GM23338 (cell line): ENCODE measurements at regions not wholly inside any gene's neighbourhood (a gene's known extent, or its start where the extent isn't known, plus 50 kb on each side); places are given as distances from the start of the nearest gene placed in this dataset.

ENCODE experiments used
- ATAC-seq: fragments of 200-7000 bp; cut with Tn5 transposase; 3 replicates; pipeline ENCODE4 v1.9.1; 2020
- DNase-seq: peaks from one replicate; pipeline ENCODE4 v3.0.0-alpha.2; 2015; ENCODE audit warnings: low spot score
- H2AFZ ChIP-seq: fragments of 200-600 bp; sonication (generic); 2 replicates; pipeline ENCODE4 v1.8.0; 2016; ENCODE audit warnings: antibody characterized with exemption, mild to moderate bottlenecking, moderate library complexity
- H3F3A ChIP-seq: fragments of 200-600 bp; sonication (generic); replicated peaks from 2 replicates; pipeline ENCODE4 v1.8.0; 2017; ENCODE audit warnings: antibody characterized with exemption, mixed run types, low read depth
- H3K27ac ChIP-seq: fragments of 200-600 bp; sonication (generic); 2 replicates; pipeline ENCODE4 v1.6.1; 2016; ENCODE audit warnings: low read depth
- H3K27me3 ChIP-seq: fragments of 200-600 bp; sonication (generic); 2 replicates; pipeline ENCODE4 v1.8.0; 2016; ENCODE audit warnings: mild to moderate bottlenecking, mixed run types, moderate library complexity; ENCODE audit not compliant: insufficient read depth
- H3K36me3 ChIP-seq: fragments of 200-600 bp; sonication (generic); 2 replicates; pipeline ENCODE4 v1.8.0; 2016; ENCODE audit warnings: mild to moderate bottlenecking; ENCODE audit not compliant: insufficient read depth
- H3K4me1 ChIP-seq: fragments of 200-600 bp; sonication (generic); 2 replicates; pipeline ENCODE4 v1.8.0; 2016; ENCODE audit warnings: mild to moderate bottlenecking, moderate library complexity; ENCODE audit not compliant: insufficient read depth
- H3K4me2 ChIP-seq: fragments of 200-600 bp; sonication (generic); 2 replicates; pipeline ENCODE4 v1.7.1; 2017; ENCODE audit warnings: mixed run types
- H3K4me3 ChIP-seq: fragments of 200-600 bp; sonication (generic); 2 replicates; pipeline ENCODE4 v1.6.1; 2016; ENCODE audit warnings: mixed run types
- H3K79me2 ChIP-seq: fragments of 200-600 bp; sonication (generic); replicated peaks from 2 replicates; pipeline ENCODE4 v1.8.0; 2017; ENCODE audit warnings: mild to moderate bottlenecking; ENCODE audit not compliant: insufficient read depth
- H3K9me2 ChIP-seq: fragments of 200-600 bp; sonication (generic); 2 replicates; pipeline ENCODE4 v1.8.0; 2017; ENCODE audit not compliant: insufficient read depth
- H4K20me1 ChIP-seq: fragments of 200-600 bp; sonication (generic); replicated peaks from 2 replicates; pipeline ENCODE4 v1.8.0; 2017; ENCODE audit warnings: mild to moderate bottlenecking; ENCODE audit not compliant: insufficient read depth
- H3K27ac Mint-ChIP-seq: 2 replicates; pipeline ENCODE4 v1.8.0; 2020; ENCODE audit warnings: inconsistent platforms, mild to moderate bottlenecking, moderate library complexity, mixed read lengths
- H3K27me3 Mint-ChIP-seq: 3 replicates; pipeline ENCODE4 v1.8.0; 2022; ENCODE audit warnings: low read depth, mild to moderate bottlenecking, moderate library complexity, mixed read lengths, inconsistent platforms; ENCODE audit not compliant: insufficient read depth, poor library complexity
- H3K36me3 Mint-ChIP-seq: 3 replicates; pipeline ENCODE4 v1.8.0; 2021; ENCODE audit warnings: low read depth, mild to moderate bottlenecking, inconsistent platforms, moderate library complexity, mixed read lengths
- H3K4me1 Mint-ChIP-seq: 3 replicates; pipeline ENCODE4 v1.8.0; 2020; ENCODE audit warnings: mild to moderate bottlenecking, inconsistent platforms, mixed read lengths
- H3K4me3 Mint-ChIP-seq: 3 replicates; pipeline ENCODE4 v1.8.0; 2021; ENCODE audit warnings: moderate library complexity, mild to moderate bottlenecking, inconsistent platforms, mixed read lengths
- H3K9me3 Mint-ChIP-seq: 3 replicates; pipeline ENCODE4 v1.8.0; 2020; ENCODE audit warnings: moderate library complexity, mild to moderate bottlenecking, inconsistent platforms, mixed read lengths
- CREB1 ChIP-seq: fragments of 250-450 bp; sonication (Bioruptor Pico); IDR thresholded peaks from 2 replicates; pipeline ENCODE4 v1.5.0; 2020; ENCODE audit warnings: low read depth, mild to moderate bottlenecking, moderate library complexity
- CTCF ChIP-seq, 2 experiments: fragments of 200-600 bp in 1 of 2; sonication (generic) in 1 of 2; conservative IDR thresholded peaks; 2 replicates each; pipeline versions ENCODE4 v1.5.1 to v1.6.1; 2016 to 2017; ENCODE audit warnings: antibody characterized with exemption in 2 of 2, low read depth in 2 of 2, mild to moderate bottlenecking in 2 of 2, moderate library complexity in 1 of 2
- ETS1 ChIP-seq: IDR thresholded peaks from 2 replicates; pipeline ENCODE4 v1.6.1; 2016; ENCODE audit warnings: antibody characterized with exemption
- EZH2 ChIP-seq: fragments of 200-600 bp; sonication (generic); IDR thresholded peaks from one replicate; pipeline ENCODE4 v1.8.0; 2017; ENCODE audit warnings: antibody characterized with exemption, mild to moderate bottlenecking, low read depth; ENCODE audit not compliant: unreplicated experiment
- EZH2phosphoT487 ChIP-seq: fragments of 200-600 bp; sonication (generic); IDR thresholded peaks from one replicate; pipeline ENCODE4 v1.8.1; 2018; ENCODE audit warnings: antibody characterized with exemption; ENCODE audit not compliant: unreplicated experiment
- JUNB ChIP-seq: IDR thresholded peaks from one replicate; pipeline ENCODE4 v1.6.1; 2016; ENCODE audit warnings: antibody characterized with exemption; ENCODE audit not compliant: unreplicated experiment
- NANOG ChIP-seq: IDR thresholded peaks from 2 replicates; pipeline ENCODE4 v1.6.1; 2016; ENCODE audit warnings: antibody characterized with exemption, borderline replicate concordance
- POLR2AphosphoS5 ChIP-seq: IDR thresholded peaks from 2 replicates; pipeline ENCODE4 v1.6.1; 2016; ENCODE audit warnings: antibody characterized with exemption, low read depth
- REST ChIP-seq: IDR thresholded peaks from one replicate; pipeline ENCODE4 v1.6.1; 2018; ENCODE audit warnings: antibody characterized with exemption; ENCODE audit not compliant: unreplicated experiment
- STAT1 ChIP-seq: IDR thresholded peaks from one replicate; pipeline ENCODE4 v1.6.1; 2016; ENCODE audit warnings: antibody characterized with exemption; ENCODE audit not compliant: unreplicated experiment
- ZNF114 ChIP-seq: fragments of 250-450 bp; sonication (Bioruptor Pico); IDR thresholded peaks from 2 replicates; pipeline ENCODE4 v1.5.0; 2020; ENCODE audit warnings: mild to moderate bottlenecking, moderate library complexity
- ZNF331 ChIP-seq: fragments of 250-450 bp; sonication (Bioruptor Pico); IDR thresholded peaks from 2 replicates; pipeline ENCODE4 v1.5.0; 2020; ENCODE audit warnings: low read depth, mild to moderate bottlenecking, moderate library complexity
- ZNF462 ChIP-seq: fragments of 250-450 bp; sonication (Bioruptor Pico); IDR thresholded peaks from 2 replicates; pipeline ENCODE4 v1.5.0; 2020; ENCODE audit warnings: mild to moderate bottlenecking, moderate library complexity

- DNase-seq = no peak
- no peak overlapping the region for H3K27ac Mint-ChIP-seq
- Histone ChIP-seq H3F3A (no peaks in the 10 kb centered on the region), H3K36me3 (no peaks in the 10 kb centered on the region), H4K20me1 (no peaks in the 10 kb centered on the region), H3K9me2 (peaks cover 3% of the 10 kb centered on the region; the same call in 1 of the 2 replicates), H3K79me2 (no peaks in the 10 kb centered on the region), H3K4me2 (no peak overlapping the region), H3K4me3 (no peak overlapping the region), H3K27ac (no peak overlapping the region), H3K27me3 (no peaks in the 10 kb centered on the region), H3K4me1 (no peaks in the 10 kb centered on the region), H2AFZ (peak overlapping the region; percentile 63; the same call in 1 of the 2 replicates)
- no peaks in the 10 kb centered on the region for H3K36me3 Mint-ChIP-seq
- TF ChIP-seq CREB1 (CRISPR knock-in tag) (no peak), REST (no peak), STAT1 (no peak), POLR2AphosphoS5 (no peak), EZH2 (no peak), EZH2phosphoT487 (no peak), CTCF (conservative IDR thresholded peaks at IDR 0.05; ENCODE audit: low read depth in 2 of 2) (no peak), ETS1 (no peak), ZNF114 (CRISPR knock-in tag) (no peak), ZNF331 (CRISPR knock-in tag) (no peak), NANOG (no peak), JUNB (no peak), ZNF462 (CRISPR knock-in tag) (no peak)
- ATAC-seq = no peak
- no peaks in the 10 kb centered on the region for H3K9me3 Mint-ChIP-seq
- peaks cover 4% of the 10 kb centered on the region for H3K27me3 Mint-ChIP-seq
- no peak overlapping the region for H3K4me3 Mint-ChIP-seq
- no peaks in the 10 kb centered on the region for H3K4me1 Mint-ChIP-seq
These were observed 180.6 kb downstream of the ADAMTS15 start for GRCh38 chr11:130629039-130629438.
